ENCODE measurements at regions not wholly inside any gene's neighbourhood (a gene's known extent, or its start where the extent isn't known, plus 50 kb on each side); places are given as distances from the start of the nearest gene placed in this dataset.

DNA sequence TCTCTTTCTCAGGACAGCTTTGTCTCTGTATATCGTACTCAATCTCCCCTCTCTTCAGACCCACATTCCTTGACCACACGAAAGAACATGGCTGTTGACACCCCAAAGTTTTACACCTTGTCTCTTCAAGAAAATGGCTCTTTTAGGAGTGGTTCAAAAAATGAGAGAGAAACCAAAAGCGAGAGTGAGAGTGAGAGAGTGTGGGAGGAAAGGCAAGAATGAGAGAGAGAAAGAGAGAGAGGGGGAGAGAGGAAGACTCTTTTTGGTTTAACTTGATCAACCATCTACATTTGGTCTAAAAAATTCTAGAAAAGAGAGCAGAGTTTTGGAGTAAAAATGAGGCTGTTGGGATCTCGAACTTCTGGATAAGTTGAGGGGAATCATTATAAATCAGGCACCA, 581.8 kb upstream of the WWC1 start:
- no peak for FAIRE-seq
- Histone ChIP-seq H3K9me3 (replicated peaks; ENCODE audit: control insufficient read depth, insufficient read depth, low read length) (no peaks in the 10 kb centered on the region), H3K9ac (replicated peaks; ENCODE audit: extremely low read depth, insufficient read depth, low read length) (no peak overlapping the region), H3K27ac (ENCODE audit: insufficient read depth, low read depth, low read length) (no peak overlapping the region), H4K20me1 (replicated peaks; ENCODE audit: control insufficient read depth, extremely low read depth, insufficient read depth, low read length) (no peaks in the 10 kb centered on the region), H3K4me3 (replicated peaks in 1 of 3; ENCODE audit: insufficient read depth in 1 of 3, low read depth in 1 of 3, low read length in 3 of 3) (no peak overlapping the region), H3K36me3 (ENCODE audit: control insufficient read depth in 2 of 2, extremely low read depth in 1 of 2, insufficient read depth in 2 of 2, low read length in 2 of 2) (no peaks in the 10 kb centered on the region), H3K9me1 (replicated peaks; ENCODE audit: control insufficient read depth, extremely low read depth, insufficient read depth, low read length) (no peaks in the 10 kb centered on the region), H2AFZ (ENCODE audit: low read depth, low read length) (no peak overlapping the region), H3K79me2 (ENCODE audit: control insufficient read depth, insufficient read depth, low read length) (no peaks in the 10 kb centered on the region), H3K4me2 (ENCODE audit: insufficient read depth, low read length) (no peak overlapping the region), H3K27me3 (ENCODE audit: control insufficient read depth in 2 of 2, insufficient read depth in 2 of 2, low read length in 2 of 2) (no peaks in the 10 kb centered on the region), H3K4me1 (ENCODE audit: control insufficient read depth, extremely low read depth, insufficient read depth, low read length) (no peaks in the 10 kb centered on the region)
- dilution Hi-C loops (cut with MboI; ENCODE audit: extremely low pct_ligation_motif_present, low sequenced_read_pairs) (no loop called here), intact Hi-C loops (cut with micrococcal nuclease) (no loop called here)
- ChIA-PET CTCF (no interaction called here), POLR2A (no interaction called here)
- TF ChIP-seq POLR2A (IDR thresholded peaks at IDR 0.05; ENCODE audit: low read depth, low read length): no peak
- no peak for TF ChIP-seq POLR2AphosphoS5 (IDR thresholded peaks at IDR 0.05; ENCODE audit: insufficient read depth, low read depth, low read length)
- TF ChIP-seq JUN (IDR thresholded peaks at IDR 0.05; ENCODE audit: borderline replicate concordance, insufficient read depth, insufficient read length, low read depth): no peak
- TF ChIP-seq, protein P1, sequence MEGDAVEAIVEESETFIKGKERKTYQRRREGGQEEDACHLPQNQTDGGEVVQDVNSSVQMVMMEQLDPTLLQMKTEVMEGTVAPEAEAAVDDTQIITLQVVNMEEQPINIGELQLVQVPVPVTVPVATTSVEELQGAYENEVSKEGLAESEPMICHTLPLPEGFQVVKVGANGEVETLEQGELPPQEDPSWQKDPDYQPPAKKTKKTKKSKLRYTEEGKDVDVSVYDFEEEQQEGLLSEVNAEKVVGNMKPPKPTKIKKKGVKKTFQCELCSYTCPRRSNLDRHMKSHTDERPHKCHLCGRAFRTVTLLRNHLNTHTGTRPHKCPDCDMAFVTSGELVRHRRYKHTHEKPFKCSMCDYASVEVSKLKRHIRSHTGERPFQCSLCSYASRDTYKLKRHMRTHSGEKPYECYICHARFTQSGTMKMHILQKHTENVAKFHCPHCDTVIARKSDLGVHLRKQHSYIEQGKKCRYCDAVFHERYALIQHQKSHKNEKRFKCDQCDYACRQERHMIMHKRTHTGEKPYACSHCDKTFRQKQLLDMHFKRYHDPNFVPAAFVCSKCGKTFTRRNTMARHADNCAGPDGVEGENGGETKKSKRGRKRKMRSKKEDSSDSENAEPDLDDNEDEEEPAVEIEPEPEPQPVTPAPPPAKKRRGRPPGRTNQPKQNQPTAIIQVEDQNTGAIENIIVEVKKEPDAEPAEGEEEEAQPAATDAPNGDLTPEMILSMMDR (IDR thresholded peaks at IDR 0.05; ENCODE audit: extremely low read depth in 1 of 2, insufficient read depth in 1 of 2, low read depth in 1 of 2, low read length in 2 of 2): no peak
- TF ChIP-seq, protein P2, sequence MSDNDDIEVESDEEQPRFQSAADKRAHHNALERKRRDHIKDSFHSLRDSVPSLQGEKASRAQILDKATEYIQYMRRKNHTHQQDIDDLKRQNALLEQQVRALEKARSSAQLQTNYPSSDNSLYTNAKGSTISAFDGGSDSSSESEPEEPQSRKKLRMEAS (IDR thresholded peaks at IDR 0.05; ENCODE audit: insufficient read depth, insufficient read length): no peak
- TF ChIP-seq MYC (IDR thresholded peaks at IDR 0.05; ENCODE audit: low read depth, low read length): no peak
- TF ChIP-seq GATA2 (IDR thresholded peaks at IDR 0.05; ENCODE audit: insufficient read depth, insufficient read length, low read depth, low read length): no peak
- TF ChIP-seq FOS (IDR thresholded peaks at IDR 0.05; ENCODE audit: borderline replicate concordance, insufficient read depth, low read length): no peak
- no peak for TF ChIP-seq EZH2 (IDR thresholded peaks at IDR 0.05; ENCODE audit: borderline replicate concordance, low read depth, low read length, severe bottlenecking)
- no TSS peak for BruUV-seq (replicated peaks)
- no peak for DNase-seq (ENCODE audit: low read depth, low spot score)

Data from endothelial cell of umbilical vein (primary cell).